Lung (tissue), 11 donors: ENCODE measurements at regions not wholly inside any gene's neighbourhood (a gene's known extent, or its start where the extent isn't known, plus 50 kb on each side); places are given as distances from the start of the nearest gene placed in this dataset.

ENCODE experiments used
- ATAC-seq: fragments of 200-7000 bp; cut with Tn5 transposase; one replicate; pipeline ENCODE4 v1.9.1; 2020; ENCODE audit warnings: moderate number of reproducible peaks; ENCODE audit not compliant: insufficient read depth, low FRiP score
- DNase-seq, 3 donors: peaks; one replicate each; pipeline ENCODE4 v3.0.0-alpha.2; 2013 to 2017
- H3K27ac ChIP-seq, 2 donors: one replicate each; pipeline ENCODE4 v1.5.1; 2013; ENCODE audit warnings: mild to moderate bottlenecking in 2 of 2, moderate library complexity in 2 of 2, control low read depth in 1 of 2, inconsistent platforms in 1 of 2, low read depth in 1 of 2, low read length in 1 of 2
- H3K27me3 ChIP-seq, 3 donors: one replicate each; pipeline ENCODE4 v1.5.1; 2013; ENCODE audit warnings: low read length in 2 of 3; ENCODE audit not compliant: control insufficient read depth in 3 of 3, insufficient read depth in 3 of 3
- H3K36me3 ChIP-seq, 4 donors: one replicate each; pipeline ENCODE4 v1.5.1; 2013; ENCODE audit warnings: low read length in 4 of 4, mild to moderate bottlenecking in 1 of 4, moderate library complexity in 1 of 4; ENCODE audit not compliant: control insufficient read depth in 4 of 4, insufficient read depth in 4 of 4
- H3K4me1 ChIP-seq, 5 donors: one replicate each; pipeline ENCODE4 v1.5.1; 2013; ENCODE audit warnings: low read length in 5 of 5, mild to moderate bottlenecking in 2 of 5, moderate library complexity in 1 of 5; ENCODE audit not compliant: control insufficient read depth in 5 of 5, insufficient read depth in 5 of 5
- H3K4me3 ChIP-seq: one replicate; pipeline ENCODE4 v1.5.1; 2013; ENCODE audit warnings: mild to moderate bottlenecking, control low read depth, moderate library complexity
- H3K9ac ChIP-seq, 2 donors: one replicate each; pipeline ENCODE4 v1.5.1; 2013; ENCODE audit warnings: low read length in 2 of 2, control low read depth in 1 of 2; ENCODE audit not compliant: insufficient read depth in 1 of 2
- H3K9me3 ChIP-seq, 4 donors: one replicate each; pipeline ENCODE4 v1.5.1; 2013; ENCODE audit warnings: low read length in 3 of 4, mild to moderate bottlenecking in 1 of 4, moderate library complexity in 1 of 4; ENCODE audit not compliant: control insufficient read depth in 4 of 4, insufficient read depth in 3 of 4
- CTCF ChIP-seq: IDR thresholded peaks from 2 replicates; pipeline ENCODE4 v1.5.1; 2012; ENCODE audit warnings: mild to moderate bottlenecking; ENCODE audit errors: control extremely low read depth, extremely low read depth
- WGBS, 2 donors: extraction: QIAGEN DNeasy Blood & Tissue Kit; methylation state at CpG; one replicate each; pipeline ENCODE4 v1.1.7; 2013; 5-methylcytosine and 5-hydroxymethylcytosine counted together
- donor health status: control.
- donor health status: control.
- donor health status: Bipolar disorder and iron deficiency.
- donor health status: healthy.
- donor health status: DM: yes; HTN: yes; CAD: no.

GRCh38 chr12:19608039-19608438, 168.7 kb downstream of the AEBP2 start:
- no peak overlapping the region for H3K4me3 ChIP-seq
- H3K27me3 ChIP-seq: no peaks in the 10 kb centered on the region
- WGBS, 2 donors: 67 to 83% methylated on average over 1 of the region's 1 CpG
- no peaks in the 10 kb centered on the region for H3K9me3 ChIP-seq
- peaks cover 0 to 3% (median 0%) of the 10 kb centered on the region in 5 donors for H3K4me1 ChIP-seq
- DNase-seq (no peak), ATAC-seq (no peak)
- no peak overlapping the region for H3K27ac ChIP-seq
- no peak overlapping the region for H3K9ac ChIP-seq
- no peak for TF ChIP-seq CTCF
- no peaks in the 10 kb centered on the region for H3K36me3 ChIP-seq

GRCh38 chr12:19613051-19613535, 173.8 kb downstream of the AEBP2 start:
- H3K27ac ChIP-seq: no peak overlapping the region
- whole genome bisulfite sequencing, 2 donors: 79 to 84% methylated on average over 6 of the region's 6 CpGs
- H3K36me3 ChIP-seq: no peaks in the 10 kb centered on the region
- no peak for TF ChIP-seq CTCF
- no peak for ATAC-seq
- H3K9ac ChIP-seq: no peak overlapping the region
- H3K4me3 ChIP-seq: no peak overlapping the region
- DNase-seq: no peak
- no peaks in the 10 kb centered on the region for H3K9me3 ChIP-seq
- H3K4me1 ChIP-seq: no peaks in the 10 kb centered on the region
- H3K27me3 ChIP-seq: no peaks in the 10 kb centered on the region

GRCh38 chr12:19614601-19615383, 175.5 kb downstream of the AEBP2 start:
- WGBS, 2 donors: 54 to 68% methylated on average over 6 of the region's 6 CpGs
- Histone ChIP-seq H3K9me3 (no peaks in the 10 kb centered on the region), H3K36me3 (no peaks in the 10 kb centered on the region), H3K4me1 (no peaks in the 10 kb centered on the region), H3K9ac (no peak overlapping the region), H3K4me3 (no peak overlapping the region), H3K27ac (no peak overlapping the region), H3K27me3 (no peaks in the 10 kb centered on the region)
- TF ChIP-seq CTCF: no peak
- DNase-seq (no peak), ATAC-seq (no peak)

GRCh38 chr12:19615384-19615725, 176.1 kb downstream of the AEBP2 start:
- no peak overlapping the region for H3K9ac ChIP-seq
- H3K36me3 ChIP-seq: no peaks in the 10 kb centered on the region
- H3K27ac ChIP-seq: no peak overlapping the region
- H3K4me1 ChIP-seq: no peaks in the 10 kb centered on the region
- H3K9me3 ChIP-seq: no peaks in the 10 kb centered on the region
- ATAC-seq (no peak), DNase-seq (no peak)
- TF ChIP-seq CTCF: no peak
- no peaks in the 10 kb centered on the region for H3K27me3 ChIP-seq
- no peak overlapping the region for H3K4me3 ChIP-seq
